ENCODE measurements at regions not wholly inside any gene's neighbourhood (a gene's known extent, or its start where the extent isn't known, plus 50 kb on each side); places are given as distances from the start of the nearest gene placed in this dataset.

GRCh38 chr16:77137045-77137444 lies 53.9 kb upstream of the MON1B start:
- 87 to 88% methylated on average over 3 of the region's 3 CpGs for WGBS, 2 donors
- H3K4me1 ChIP-seq: no peaks in the 10 kb centered on the region
- DNase-seq (no peak), ATAC-seq (no peak), FAIRE-seq (no peak)
- intact Hi-C loops (cut with DNase I): no loop called here
- no peaks in the 10 kb centered on the region for H3K27me3 ChIP-seq
- no peak overlapping the region for H3K27ac ChIP-seq
- H3K9me3 ChIP-seq: no peaks in the 10 kb centered on the region
- TF ChIP-seq CTCF (IDR thresholded peaks at IDR 0.05): no peak
- H3K36me3 ChIP-seq: no peaks in the 10 kb centered on the region
- H3K4me3 ChIP-seq: no peak overlapping the region

Small RNA genes lying in the stretch of these regions (microRNA-seq; reads per million reads assigned to microRNA genes)
- gene MIR4719: 0 reads per million in 2 donors
